HK-2 (cell line): ENCODE measurements at regions not wholly inside any gene's neighbourhood (a gene's known extent, or its start where the extent isn't known, plus 50 kb on each side); places are given as distances from the start of the nearest gene placed in this dataset.
"Not testable (repeated sequence)": the region's sequence is repeated elsewhere in the genome, so short reads cannot be mapped to it uniquely, and the experiment has no call there.

Source experiments
- DNase-seq: peaks from one replicate; pipeline ENCODE4 v3.0.0-alpha.2; 2018; ENCODE audit not compliant: unreplicated experiment

- no peak for DNase-seq
These were observed 334.2 kb downstream of the NUP35 start for GRCh38 chr2:183458460-183458859.

GRCh38 chr2:183459466-183459865 is 335.2 kb downstream of the NUP35 start:
- no peak for DNase-seq

- DNase-seq = no peak
These were observed 339.6 kb downstream of the NUP35 start for GRCh38 chr2:183463821-183464220.

- DNase-seq = no peak
These were observed 340.8 kb downstream of the NUP35 start for GRCh38 chr2:183465048-183465447.

GRCh38 chr2:183474912-183475695 is 350.9 kb downstream of the NUP35 start:
- DNase-seq = no peak

- no peak for DNase-seq
These were observed 352.2 kb downstream of the NUP35 start for GRCh38 chr2:183476490-183476889.

GRCh38 chr2:183477296-183477695 is 353.1 kb downstream of the NUP35 start:
- DNase-seq = no peak

GRCh38 chr2:183478941-183479595 is 354.8 kb downstream of the NUP35 start:
- not testable (repeated sequence) for DNase-seq

GRCh38 chr2:183487326-183487725 is 363.1 kb downstream of the NUP35 start:
- no peak for DNase-seq

GRCh38 chr2:183488421-183488820 is 364.2 kb downstream of the NUP35 start:
- DNase-seq = no peak

GRCh38 chr2:183490489-183490888 is 366.2 kb downstream of the NUP35 start:
- DNase-seq = no peak

- DNase-seq = no peak
These were observed 366.7 kb downstream of the NUP35 start for GRCh38 chr2:183490914-183491313.

GRCh38 chr2:183493040-183493439 is 368.8 kb downstream of the NUP35 start:
- no peak for DNase-seq

GRCh38 chr2:183495079-183495478 is 370.8 kb downstream of the NUP35 start:
- no peak for DNase-seq

GRCh38 chr2:183495589-183496267 is 371.5 kb downstream of the NUP35 start:
- no peak for DNase-seq

- DNase-seq = no peak
These were observed 373.6 kb downstream of the NUP35 start for GRCh38 chr2:183497861-183498260.

- DNase-seq = no peak
These were observed 381.7 kb downstream of the NUP35 start for GRCh38 chr2:183505911-183506310.

GRCh38 chr2:183511154-183511553 is 386.9 kb downstream of the NUP35 start:
- DNase-seq = no peak

- no peak for DNase-seq
These were observed 395.3 kb downstream of the NUP35 start for GRCh38 chr2:183519371-183520056.

- no peak for DNase-seq
These were observed 397.7 kb downstream of the NUP35 start for GRCh38 chr2:183521911-183522310.

- no peak for DNase-seq
These were observed 398.4 kb downstream of the NUP35 start for GRCh38 chr2:183522489-183523266.
